ENCODE measurements at regions not wholly inside any gene's neighbourhood (a gene's known extent, or its start where the extent isn't known, plus 50 kb on each side); places are given as distances from the start of the nearest gene placed in this dataset.

DNA sequence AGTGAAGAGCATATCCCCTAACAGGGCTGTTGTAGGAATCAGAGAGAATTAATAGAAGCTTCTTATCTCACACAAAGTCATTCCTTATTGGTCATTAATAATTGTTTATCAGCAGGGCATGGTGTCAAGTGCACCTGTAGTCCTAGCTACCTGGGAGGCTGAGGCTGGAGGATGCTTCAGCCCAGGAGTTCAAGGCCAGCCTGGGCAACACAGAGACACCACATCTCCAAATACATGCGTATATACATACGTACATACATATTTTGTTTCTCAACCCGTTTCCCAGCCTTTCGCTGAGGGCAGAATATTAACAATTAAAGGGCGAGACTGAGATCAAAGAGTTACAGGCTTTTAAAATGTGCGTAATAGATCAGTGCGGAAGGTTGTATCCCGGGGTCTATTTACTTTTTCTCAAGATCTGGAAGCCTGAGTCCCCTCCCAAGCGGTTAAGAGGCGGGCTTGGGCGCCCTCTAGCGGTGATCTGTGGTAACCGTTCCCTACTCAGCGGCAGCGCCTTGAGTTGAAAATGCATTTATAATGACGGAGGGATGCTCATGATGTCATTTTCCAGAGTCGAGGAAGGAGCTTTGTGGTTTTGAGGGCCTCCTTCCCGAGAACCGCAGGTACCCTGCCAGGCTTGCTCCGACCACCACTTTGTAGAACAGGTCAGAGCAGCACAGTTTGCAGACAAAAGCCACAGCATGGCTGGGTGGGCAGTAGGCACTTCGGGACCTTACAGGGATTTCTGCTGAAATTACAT, 169.6 kb upstream of the GPR12 start:
- DNase-seq (ENCODE audit: low read depth, low spot score): peak; percentile 67
- H3K27me3 ChIP-seq (ENCODE audit: control insufficient read depth, insufficient read depth, low read length): no peaks in the 10 kb centered on the region
- peak overlapping the region; percentile 16; the same call in 1 of the 2 replicates for H3K4me3 ChIP-seq (ENCODE audit: low read length)
- no peaks in the 10 kb centered on the region for H3K36me3 ChIP-seq (ENCODE audit: control insufficient read depth, insufficient read depth, low read length)
- WGBS (ENCODE audit: insufficient coverage, insufficient read length): no CpG with 5 or more reads among the region's 21 CpGs
- no peaks in the 10 kb centered on the region for H3K9me3 ChIP-seq (ENCODE audit: control insufficient read depth, insufficient read depth, low read length)
- H3K4me1 ChIP-seq (ENCODE audit: control insufficient read depth, insufficient read depth, low read length): no peaks in the 10 kb centered on the region
- no peak overlapping the region for H3K27ac ChIP-seq (ENCODE audit: low read length)

GRCh38 chr13:26927511-26927910, 166.9 kb upstream of the GPR12 start:
- no CpG with 5 or more reads among the region's 11 CpGs for WGBS (ENCODE audit: insufficient coverage, insufficient read length)
- Histone ChIP-seq H3K27ac (ENCODE audit: low read length) (no peak overlapping the region), H3K36me3 (ENCODE audit: control insufficient read depth, insufficient read depth, low read length) (no peaks in the 10 kb centered on the region), H3K27me3 (ENCODE audit: control insufficient read depth, insufficient read depth, low read length) (no peaks in the 10 kb centered on the region), H3K4me3 (ENCODE audit: low read length) (no peak overlapping the region), H3K9me3 (ENCODE audit: control insufficient read depth, insufficient read depth, low read length) (no peaks in the 10 kb centered on the region), H3K4me1 (ENCODE audit: control insufficient read depth, insufficient read depth, low read length) (no peaks in the 10 kb centered on the region)
- DNase-seq (ENCODE audit: low read depth, low spot score): no peak

GRCh38 chr13:26926371-26926770, 165.8 kb upstream of the GPR12 start:
- WGBS (ENCODE audit: insufficient coverage, insufficient read length): no CpG with 5 or more reads among the region's 7 CpGs
- DNase-seq (ENCODE audit: low read depth, low spot score): no peak

GRCh38 chr13:26923824-26924605, 163.4 kb upstream of the GPR12 start:
- no peaks in the 10 kb centered on the region for H3K9me3 ChIP-seq (ENCODE audit: control insufficient read depth, insufficient read depth, low read length)
- no CpG with 5 or more reads among the region's 7 CpGs for WGBS (ENCODE audit: insufficient coverage, insufficient read length)
- H3K4me1 ChIP-seq (ENCODE audit: control insufficient read depth, insufficient read depth, low read length): no peaks in the 10 kb centered on the region
- H3K4me3 ChIP-seq (ENCODE audit: low read length): no peak overlapping the region
- DNase-seq (ENCODE audit: low read depth, low spot score): no peak
- no peaks in the 10 kb centered on the region for H3K27me3 ChIP-seq (ENCODE audit: control insufficient read depth, insufficient read depth, low read length)
- no peak overlapping the region for H3K27ac ChIP-seq (ENCODE audit: low read length)
- no peaks in the 10 kb centered on the region for H3K36me3 ChIP-seq (ENCODE audit: control insufficient read depth, insufficient read depth, low read length)

More at GRCh38 chr13:26926371-26926770, 165.8 kb upstream of the GPR12 start:
- Histone ChIP-seq H3K9me3 (ENCODE audit: control insufficient read depth, insufficient read depth, low read length) (no peaks in the 10 kb centered on the region), H3K4me3 (ENCODE audit: low read length) (no peak overlapping the region), H3K4me1 (ENCODE audit: control insufficient read depth, insufficient read depth, low read length) (no peaks in the 10 kb centered on the region), H3K36me3 (ENCODE audit: control insufficient read depth, insufficient read depth, low read length) (no peaks in the 10 kb centered on the region), H3K27me3 (ENCODE audit: control insufficient read depth, insufficient read depth, low read length) (no peaks in the 10 kb centered on the region), H3K27ac (ENCODE audit: low read length) (no peak overlapping the region)

- Histone ChIP-seq H3K4me3 (ENCODE audit: low read length) (no peak overlapping the region), H3K4me1 (ENCODE audit: control insufficient read depth, insufficient read depth, low read length) (no peaks in the 10 kb centered on the region), H3K27me3 (ENCODE audit: control insufficient read depth, insufficient read depth, low read length) (no peaks in the 10 kb centered on the region), H3K36me3 (ENCODE audit: control insufficient read depth, insufficient read depth, low read length) (no peaks in the 10 kb centered on the region), H3K9me3 (ENCODE audit: control insufficient read depth, insufficient read depth, low read length) (no peaks in the 10 kb centered on the region), H3K27ac (ENCODE audit: low read length) (no peak overlapping the region)
- WGBS (ENCODE audit: insufficient coverage, insufficient read length): no CpG with 5 or more reads among the region's 7 CpGs
- no peak for DNase-seq (ENCODE audit: low read depth, low spot score)
Observed at GRCh38 chr13:26921918-26922317, 161.3 kb upstream of the GPR12 start.

GRCh38 chr13:26920614-26921355, 160.2 kb upstream of the GPR12 start:
- no CpG with 5 or more reads among the region's 14 CpGs for WGBS (ENCODE audit: insufficient coverage, insufficient read length)
- H3K27me3 ChIP-seq (ENCODE audit: control insufficient read depth, insufficient read depth, low read length): no peaks in the 10 kb centered on the region

GRCh38 chr13:26919732-26920131, 159.1 kb upstream of the GPR12 start:
- no peak for DNase-seq (ENCODE audit: low read depth, low spot score)
- Histone ChIP-seq H3K4me1 (ENCODE audit: control insufficient read depth, insufficient read depth, low read length) (no peaks in the 10 kb centered on the region), H3K4me3 (ENCODE audit: low read length) (no peak overlapping the region), H3K27ac (ENCODE audit: low read length) (no peak overlapping the region), H3K36me3 (ENCODE audit: control insufficient read depth, insufficient read depth, low read length) (no peaks in the 10 kb centered on the region), H3K9me3 (ENCODE audit: control insufficient read depth, insufficient read depth, low read length) (no peaks in the 10 kb centered on the region), H3K27me3 (ENCODE audit: control insufficient read depth, insufficient read depth, low read length) (no peaks in the 10 kb centered on the region)
- WGBS (ENCODE audit: insufficient coverage, insufficient read length): no CpG with 5 or more reads among the region's 2 CpGs

More at GRCh38 chr13:26920614-26921355, 160.2 kb upstream of the GPR12 start:
- no peaks in the 10 kb centered on the region for H3K4me1 ChIP-seq (ENCODE audit: control insufficient read depth, insufficient read depth, low read length)
- H3K27ac ChIP-seq (ENCODE audit: low read length): no peak overlapping the region
- H3K36me3 ChIP-seq (ENCODE audit: control insufficient read depth, insufficient read depth, low read length): no peaks in the 10 kb centered on the region
- DNase-seq (ENCODE audit: low read depth, low spot score): no peak
- no peak overlapping the region for H3K4me3 ChIP-seq (ENCODE audit: low read length)
- H3K9me3 ChIP-seq (ENCODE audit: control insufficient read depth, insufficient read depth, low read length): no peaks in the 10 kb centered on the region

DNA sequence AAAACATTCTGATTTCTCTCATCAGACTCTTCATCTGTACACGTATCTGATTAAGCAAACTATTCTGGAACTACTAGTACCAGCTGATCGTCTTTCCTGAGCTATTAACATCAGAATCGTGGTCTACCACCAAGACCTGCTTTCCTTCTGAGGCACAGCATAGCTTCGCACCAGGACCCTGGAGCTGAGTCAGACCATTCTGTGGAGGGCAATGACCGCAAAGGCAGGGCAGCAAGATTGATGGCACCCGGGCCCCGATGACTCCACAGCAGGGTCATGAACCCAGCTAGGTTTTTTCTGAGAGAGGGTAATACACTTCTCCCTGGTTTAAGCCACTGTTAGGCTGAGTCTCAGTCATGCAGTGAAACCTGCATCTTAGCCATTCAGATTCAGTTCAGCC, 158.7 kb upstream of the GPR12 start:
- Histone ChIP-seq H3K27me3 (ENCODE audit: control insufficient read depth, insufficient read depth, low read length) (no peaks in the 10 kb centered on the region), H3K4me3 (ENCODE audit: low read length) (no peak overlapping the region), H3K36me3 (ENCODE audit: control insufficient read depth, insufficient read depth, low read length) (no peaks in the 10 kb centered on the region), H3K27ac (ENCODE audit: low read length) (no peak overlapping the region), H3K4me1 (ENCODE audit: control insufficient read depth, insufficient read depth, low read length) (no peaks in the 10 kb centered on the region), H3K9me3 (ENCODE audit: control insufficient read depth, insufficient read depth, low read length) (no peaks in the 10 kb centered on the region)
- WGBS (ENCODE audit: insufficient coverage, insufficient read length): no CpG with 5 or more reads among the region's 7 CpGs
- DNase-seq (ENCODE audit: low read depth, low spot score): no peak

- no peaks in the 10 kb centered on the region for H3K36me3 ChIP-seq (ENCODE audit: control insufficient read depth, insufficient read depth, low read length)
- no CpG with 5 or more reads among the region's 7 CpGs for WGBS (ENCODE audit: insufficient coverage, insufficient read length)
- no peaks in the 10 kb centered on the region for H3K9me3 ChIP-seq (ENCODE audit: control insufficient read depth, insufficient read depth, low read length)
- no peaks in the 10 kb centered on the region for H3K4me1 ChIP-seq (ENCODE audit: control insufficient read depth, insufficient read depth, low read length)
- no peaks in the 10 kb centered on the region for H3K27me3 ChIP-seq (ENCODE audit: control insufficient read depth, insufficient read depth, low read length)
- no peak for DNase-seq (ENCODE audit: low read depth, low spot score)
- no peak overlapping the region for H3K4me3 ChIP-seq (ENCODE audit: low read length)
- no peak overlapping the region for H3K27ac ChIP-seq (ENCODE audit: low read length)
Observed at GRCh38 chr13:26914624-26915023, 154.0 kb upstream of the GPR12 start.

- WGBS (ENCODE audit: insufficient coverage, insufficient read length): no CpG with 5 or more reads among the region's 3 CpGs
- Histone ChIP-seq H3K27me3 (ENCODE audit: control insufficient read depth, insufficient read depth, low read length) (no peaks in the 10 kb centered on the region), H3K9me3 (ENCODE audit: control insufficient read depth, insufficient read depth, low read length) (no peaks in the 10 kb centered on the region)
Observed at GRCh38 chr13:26914148-26914547, 153.6 kb upstream of the GPR12 start.

More at GRCh38 chr13:26914148-26914547, 153.6 kb upstream of the GPR12 start:
- no peak for DNase-seq (ENCODE audit: low read depth, low spot score)
- Histone ChIP-seq H3K4me1 (ENCODE audit: control insufficient read depth, insufficient read depth, low read length) (no peaks in the 10 kb centered on the region), H3K4me3 (ENCODE audit: low read length) (no peak overlapping the region), H3K27ac (ENCODE audit: low read length) (no peak overlapping the region), H3K36me3 (ENCODE audit: control insufficient read depth, insufficient read depth, low read length) (no peaks in the 10 kb centered on the region)

Data from iPS DF 6.9 (cell line).